HG02623 (cell line): ENCODE measurements at regions not wholly inside any gene's neighbourhood (a gene's known extent, or its start where the extent isn't known, plus 50 kb on each side); places are given as distances from the start of the nearest gene placed in this dataset.
"Not testable (repeated sequence)": the region's sequence is repeated elsewhere in the genome, so short reads cannot be mapped to it uniquely, and the experiment has no call there.

Experiments
- ATAC-seq: cut with Tn5 transposase; IDR thresholded peaks from one replicate; pipeline ENCODE4 v1.9.1; 2021; ENCODE audit warnings: moderate library complexity; ENCODE audit not compliant: unreplicated experiment

- ATAC-seq, result not testable (repeated sequence)
Observed at GRCh38 chr16:29278097-29278871, 128.2 kb downstream of the NPIPB11 start.

DNA sequence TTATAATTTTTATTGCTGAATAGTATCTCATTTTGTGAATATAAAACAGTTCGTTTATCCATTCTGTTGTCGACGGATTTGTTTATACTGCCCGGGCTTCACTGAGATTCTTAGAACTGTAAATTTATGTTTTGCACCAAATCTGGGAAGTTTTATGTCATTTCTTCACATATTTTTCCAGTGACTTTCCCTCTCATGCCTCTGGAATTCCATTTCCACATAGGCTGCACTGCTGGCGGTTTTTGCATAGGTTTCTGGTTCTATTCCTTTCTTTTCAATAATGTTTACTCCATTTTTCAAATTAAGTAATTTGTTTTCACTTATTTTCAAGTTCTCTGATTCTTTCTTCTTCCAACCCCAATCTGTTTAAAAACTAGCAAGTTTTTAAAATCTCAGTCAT, 130.1 kb downstream of the NPIPB11 start:
- not testable (repeated sequence) for ATAC-seq

- ATAC-seq, result not testable (repeated sequence)
Observed at GRCh38 chr16:29274055-29275035, 132.2 kb downstream of the NPIPB11 start.

DNA sequence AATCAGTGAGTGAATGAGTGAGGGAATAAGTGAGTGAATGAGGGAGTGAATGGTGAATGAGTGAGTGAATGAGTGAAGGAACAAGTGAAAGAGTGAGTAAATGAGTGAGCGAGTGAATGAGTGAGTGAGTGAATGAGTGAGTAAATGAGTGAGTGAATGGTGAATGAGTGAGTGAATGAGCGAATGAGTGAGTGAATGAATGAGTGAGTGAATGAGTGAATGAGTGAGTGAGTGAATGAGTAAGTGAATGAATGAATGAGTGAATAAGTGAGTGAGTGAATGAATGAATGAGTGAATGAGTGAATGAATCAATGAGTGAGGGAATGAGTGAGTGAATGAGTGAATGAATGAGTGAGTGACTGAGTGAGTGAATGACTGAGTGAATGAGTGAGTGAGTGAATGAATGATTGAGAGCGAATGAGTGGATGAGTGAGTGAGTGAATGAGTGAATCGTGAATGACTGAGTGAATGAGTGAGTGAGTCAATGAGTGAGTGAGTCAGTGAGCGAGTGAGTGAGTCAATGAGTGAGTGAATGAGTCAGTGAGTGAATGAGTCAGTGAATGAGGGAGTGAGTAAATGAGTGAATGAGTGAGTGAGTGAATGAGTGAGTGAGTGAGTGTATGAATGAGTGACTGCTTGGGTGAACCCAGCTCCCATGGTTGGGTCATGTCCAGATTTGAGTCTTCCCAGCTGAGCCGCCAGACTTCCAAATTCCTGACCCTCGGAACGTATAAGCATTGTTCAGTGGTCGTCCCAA, 133.0 kb downstream of the NPIPB11 start:
- not testable (repeated sequence) for ATAC-seq

- not testable (repeated sequence) for ATAC-seq
Observed at GRCh38 chr16:29271721-29272675, 134.5 kb downstream of the NPIPB11 start.

DNA sequence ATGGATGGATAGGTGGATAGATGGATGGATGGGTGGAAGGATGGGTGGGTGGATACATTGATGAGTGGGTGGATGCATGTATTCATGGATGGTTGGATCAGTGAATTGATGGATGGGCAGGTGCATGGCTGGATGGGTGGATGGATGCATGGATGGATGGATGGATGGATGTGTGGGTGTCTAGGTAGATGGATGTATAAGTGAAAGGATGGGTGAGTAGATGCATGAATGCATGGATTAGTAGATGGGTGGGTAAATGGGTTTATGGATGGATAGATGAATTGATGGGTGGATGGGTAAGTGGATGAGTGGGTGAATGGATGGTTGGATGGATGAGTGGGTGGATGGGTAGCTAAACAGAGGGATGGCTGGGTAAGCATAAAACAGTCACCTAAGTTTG, 135.6 kb downstream of the NPIPB11 start:
- not testable (repeated sequence) for ATAC-seq

DNA sequence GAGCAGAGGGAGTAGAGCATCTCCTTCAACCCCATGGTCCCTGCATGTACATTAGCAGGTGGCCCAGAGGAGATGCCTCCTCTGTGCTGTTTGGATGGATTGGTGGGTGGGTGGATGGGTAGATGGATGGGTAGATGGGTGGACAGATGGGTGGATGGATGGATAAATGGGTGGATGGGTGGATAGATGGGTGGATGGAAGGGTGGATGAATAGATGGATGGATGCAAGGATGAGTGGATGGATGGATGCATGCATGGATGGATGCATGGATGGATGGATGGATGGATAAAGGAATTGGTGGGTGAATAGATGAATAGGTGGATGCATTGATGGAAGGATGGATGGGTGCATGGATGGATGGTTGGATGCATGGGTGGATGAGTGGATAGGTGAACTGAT, 136.5 kb downstream of the NPIPB11 start:
- not testable (repeated sequence) for ATAC-seq

GRCh38 chr16:29269192-29269811, 137.2 kb downstream of the NPIPB11 start:
- not testable (repeated sequence) for ATAC-seq

- ATAC-seq, result not testable (repeated sequence)
Observed at GRCh38 chr16:29268785-29269191, 137.7 kb downstream of the NPIPB11 start.

- ATAC-seq, result not testable (repeated sequence)
Observed at GRCh38 chr16:29268348-29268747, 138.2 kb downstream of the NPIPB11 start.

- not testable (repeated sequence) for ATAC-seq
Observed at GRCh38 chr16:29267891-29268290, 138.6 kb downstream of the NPIPB11 start.

- not testable (repeated sequence) for ATAC-seq
Observed at GRCh38 chr16:29267055-29267619, 139.4 kb downstream of the NPIPB11 start.

DNA sequence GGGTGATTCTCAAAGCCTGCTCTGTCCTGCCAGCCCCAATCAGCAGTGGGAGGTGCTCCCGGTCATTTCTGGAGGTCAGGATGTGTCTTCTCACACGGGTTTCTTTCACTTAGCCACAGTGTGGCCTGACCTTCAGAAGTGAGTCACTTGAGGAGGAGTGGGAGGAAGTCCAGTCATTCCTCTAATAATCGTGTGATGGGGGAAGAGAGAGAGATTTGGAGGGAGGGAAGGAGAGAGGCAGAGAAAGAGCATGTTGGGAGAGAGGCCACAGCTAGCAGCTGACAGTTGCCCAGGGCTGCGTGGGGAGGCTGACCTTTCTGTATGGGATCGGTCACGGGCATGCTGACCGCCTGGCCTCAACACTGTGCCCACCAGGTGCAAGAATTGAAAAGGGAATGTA, 139.9 kb downstream of the NPIPB11 start:
- not testable (repeated sequence) for ATAC-seq

DNA sequence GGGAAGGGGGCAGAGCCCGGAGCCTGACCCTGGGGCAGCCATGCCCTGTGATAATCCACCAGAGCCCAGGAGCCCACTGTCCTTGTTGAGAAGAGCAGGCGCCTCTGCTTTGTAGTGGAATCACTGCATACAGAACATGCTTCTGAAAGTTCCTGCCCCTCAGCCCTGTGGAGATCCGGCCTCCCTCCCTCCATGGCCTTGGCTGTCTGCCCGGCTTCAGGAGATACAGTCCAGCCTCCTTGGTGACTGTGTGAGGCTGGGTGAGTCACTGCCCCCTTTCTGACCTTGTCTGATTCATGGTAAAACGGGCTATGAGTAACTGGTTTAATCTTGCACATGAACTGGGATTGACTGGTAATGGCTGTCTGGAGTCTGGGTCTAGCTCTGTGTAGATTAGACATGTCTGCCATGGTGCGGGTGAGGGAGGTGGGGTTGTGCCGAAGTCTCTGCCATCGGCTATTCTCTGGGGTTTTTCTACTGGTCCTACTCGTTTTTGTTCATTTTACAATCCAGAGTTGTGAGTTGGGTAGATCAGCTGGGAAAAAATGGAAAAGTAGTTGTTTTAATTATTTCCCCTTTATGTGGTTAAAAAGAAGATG, 141.2 kb downstream of the NPIPB11 start:
- ATAC-seq, result not testable (repeated sequence)

- not testable (repeated sequence) for ATAC-seq
Observed at GRCh38 chr16:29264080-29264837, 142.3 kb downstream of the NPIPB11 start.

GRCh38 chr16:29262725-29263124, 143.8 kb downstream of the NPIPB11 start:
- ATAC-seq, result not testable (repeated sequence)

DNA sequence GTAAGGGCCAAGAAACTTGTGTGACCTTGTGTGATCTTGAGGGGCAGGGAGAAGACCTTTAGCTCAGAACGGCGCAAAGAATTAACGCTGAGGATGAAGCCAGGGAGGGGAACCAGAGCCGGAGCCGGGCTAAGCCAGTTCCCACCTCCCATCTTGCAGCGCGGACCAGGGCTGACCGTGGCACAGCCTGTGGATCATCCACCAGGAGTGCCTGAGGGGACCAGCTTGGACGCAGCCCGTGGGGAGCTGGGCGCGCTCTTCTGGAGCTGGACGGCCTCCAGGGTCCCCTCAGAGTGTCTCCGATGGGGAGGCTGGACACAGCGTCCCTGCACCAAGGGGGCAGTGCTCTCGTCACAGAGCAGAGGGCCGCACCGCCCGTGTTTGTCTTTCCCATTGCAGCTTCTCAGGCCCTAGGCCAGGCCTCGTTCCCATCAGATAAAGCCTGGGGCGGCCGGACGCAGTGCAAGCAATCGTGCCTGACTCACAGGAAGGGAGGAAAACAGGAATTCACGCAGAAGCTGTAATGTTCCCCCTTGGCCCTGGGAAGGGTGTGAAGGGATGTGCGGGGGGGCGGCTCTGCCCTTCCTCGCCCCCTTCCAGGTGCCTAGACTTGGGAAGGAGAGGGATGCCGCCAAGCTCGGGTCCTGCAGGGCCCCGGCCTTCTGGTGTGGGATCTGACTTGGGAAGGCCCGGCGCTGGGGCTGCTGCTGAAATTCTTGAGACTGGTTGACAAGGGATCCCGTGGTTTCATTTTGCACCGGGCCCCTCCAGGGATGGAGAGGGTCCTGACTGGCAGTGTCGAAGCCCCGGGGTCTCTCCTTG, 144.9 kb downstream of the NPIPB11 start:
- not testable (repeated sequence) for ATAC-seq
